ENCODE measurements at regions not wholly inside any gene's neighbourhood (a gene's known extent, or its start where the extent isn't known, plus 50 kb on each side); places are given as distances from the start of the nearest gene placed in this dataset.

GRCh38 chr14:34297786-34298520 is 164.1 kb downstream of the SPTSSA start:
- no peaks in the 10 kb centered on the region for H3K4me1 ChIP-seq (ENCODE audit: control insufficient read depth, low read length)

GRCh38 chr14:34283590-34283989 is 178.4 kb downstream of the SPTSSA start:
- no peak overlapping the region for H3K4me3 ChIP-seq (ENCODE audit: low read length)
- no peak overlapping the region for H3K4me2 ChIP-seq (ENCODE audit: low read length)
- no peaks in the 10 kb centered on the region for H3K79me2 ChIP-seq (ENCODE audit: control insufficient read depth, low read length)
- no peaks in the 10 kb centered on the region for H4K20me1 ChIP-seq (ENCODE audit: control insufficient read depth, insufficient read depth, low read depth, low read length)
- H3K27me3 ChIP-seq (ENCODE audit: control insufficient read depth, low read length) = no peaks in the 10 kb centered on the region
- H3F3A ChIP-seq (ENCODE audit: control insufficient read depth, insufficient read depth) = no peaks in the 10 kb centered on the region
- H3K9me3 ChIP-seq (ENCODE audit: control insufficient read depth, insufficient read depth, low read length) = no peaks in the 10 kb centered on the region
- no peaks in the 10 kb centered on the region for H3K36me3 ChIP-seq (ENCODE audit: control insufficient read depth, low read length)
- H3K9me2 ChIP-seq (replicated peaks; ENCODE audit: control insufficient read depth, low read length) = no peaks in the 10 kb centered on the region
- H3K4me1 ChIP-seq (ENCODE audit: control insufficient read depth, low read length) = no peaks in the 10 kb centered on the region
- TF ChIP-seq CTCF (IDR thresholded peaks at IDR 0.05; ENCODE audit: low read depth, low read length, poor library complexity, severe bottlenecking) = no peak
- no peak for TF ChIP-seq EZH2phosphoT487 (IDR thresholded peaks at IDR 0.05; ENCODE audit: borderline replicate concordance, low read length)
- no peak overlapping the region for H3K27ac ChIP-seq (ENCODE audit: low read depth, low read length)

More at GRCh38 chr14:34297786-34298520, 164.1 kb downstream of the SPTSSA start:
- no peaks in the 10 kb centered on the region for H3F3A ChIP-seq (ENCODE audit: control insufficient read depth, insufficient read depth)
- no peaks in the 10 kb centered on the region for H3K79me2 ChIP-seq (ENCODE audit: control insufficient read depth, low read length)
- no peak overlapping the region for H3K4me3 ChIP-seq (ENCODE audit: low read length)
- H3K27ac ChIP-seq (ENCODE audit: low read depth, low read length) = no peak overlapping the region
- no peaks in the 10 kb centered on the region for H3K36me3 ChIP-seq (ENCODE audit: control insufficient read depth, low read length)
- H4K20me1 ChIP-seq (ENCODE audit: control insufficient read depth, insufficient read depth, low read depth, low read length) = no peaks in the 10 kb centered on the region
- H3K4me2 ChIP-seq (ENCODE audit: low read length) = no peak overlapping the region
- no peaks in the 10 kb centered on the region for H3K27me3 ChIP-seq (ENCODE audit: control insufficient read depth, low read length)
- H3K9me2 ChIP-seq (replicated peaks; ENCODE audit: control insufficient read depth, low read length) = no peaks in the 10 kb centered on the region
- TF ChIP-seq EZH2phosphoT487 (IDR thresholded peaks at IDR 0.05; ENCODE audit: borderline replicate concordance, low read length) (no peak), CTCF (IDR thresholded peaks at IDR 0.05; ENCODE audit: low read depth, low read length, poor library complexity, severe bottlenecking) (no peak)
- H3K9me3 ChIP-seq (ENCODE audit: control insufficient read depth, insufficient read depth, low read length) = no peaks in the 10 kb centered on the region

GRCh38 chr14:34277191-34277590 is 184.8 kb downstream of the SPTSSA start:
- no peaks in the 10 kb centered on the region for H3K27me3 ChIP-seq (ENCODE audit: control insufficient read depth, low read length)
- H3K9me3 ChIP-seq (ENCODE audit: control insufficient read depth, insufficient read depth, low read length) = no peaks in the 10 kb centered on the region
- H3K36me3 ChIP-seq (ENCODE audit: control insufficient read depth, low read length) = no peaks in the 10 kb centered on the region
- no peaks in the 10 kb centered on the region for H3K4me1 ChIP-seq (ENCODE audit: control insufficient read depth, low read length)
- no peaks in the 10 kb centered on the region for H3K9me2 ChIP-seq (replicated peaks; ENCODE audit: control insufficient read depth, low read length)
- H4K20me1 ChIP-seq (ENCODE audit: control insufficient read depth, insufficient read depth, low read depth, low read length) = no peaks in the 10 kb centered on the region
- TF ChIP-seq CTCF (IDR thresholded peaks at IDR 0.05; ENCODE audit: low read depth, low read length, poor library complexity, severe bottlenecking) (no peak), EZH2phosphoT487 (IDR thresholded peaks at IDR 0.05; ENCODE audit: borderline replicate concordance, low read length) (no peak)
- no peak overlapping the region for H3K27ac ChIP-seq (ENCODE audit: low read depth, low read length)
- H3F3A ChIP-seq (ENCODE audit: control insufficient read depth, insufficient read depth) = no peaks in the 10 kb centered on the region
- H3K4me3 ChIP-seq (ENCODE audit: low read length) = no peak overlapping the region
- H3K79me2 ChIP-seq (ENCODE audit: control insufficient read depth, low read length) = no peaks in the 10 kb centered on the region
- no peak overlapping the region for H3K4me2 ChIP-seq (ENCODE audit: low read length)
